ENCODE measurements at regions not wholly inside any gene's neighbourhood (a gene's known extent, or its start where the extent isn't known, plus 50 kb on each side); places are given as distances from the start of the nearest gene placed in this dataset.
"Not testable (repeated sequence)": the region's sequence is repeated elsewhere in the genome, so short reads cannot be mapped to it uniquely, and the experiment has no call there.

DNA sequence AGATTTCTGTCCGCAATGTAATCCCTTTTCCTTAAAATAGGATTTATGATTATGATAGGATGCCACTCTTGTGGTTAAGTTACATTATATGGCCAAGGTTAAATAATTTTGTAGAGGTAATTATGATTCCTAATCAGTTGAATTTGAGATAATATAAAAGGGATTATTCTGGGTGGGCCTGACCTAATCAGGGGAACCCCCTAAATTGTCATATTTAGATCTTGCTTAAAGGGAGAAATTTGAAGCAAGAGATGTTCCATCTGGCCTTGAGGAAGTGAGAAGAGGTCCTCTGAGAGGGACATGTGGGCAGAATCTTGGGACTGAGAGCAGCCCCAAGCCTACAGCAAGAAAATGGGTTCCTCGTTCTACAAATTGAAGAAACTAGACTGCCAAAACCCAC, 1550.1 kb upstream of the TENM4 start:
- DNase-seq = no peak

DNA sequence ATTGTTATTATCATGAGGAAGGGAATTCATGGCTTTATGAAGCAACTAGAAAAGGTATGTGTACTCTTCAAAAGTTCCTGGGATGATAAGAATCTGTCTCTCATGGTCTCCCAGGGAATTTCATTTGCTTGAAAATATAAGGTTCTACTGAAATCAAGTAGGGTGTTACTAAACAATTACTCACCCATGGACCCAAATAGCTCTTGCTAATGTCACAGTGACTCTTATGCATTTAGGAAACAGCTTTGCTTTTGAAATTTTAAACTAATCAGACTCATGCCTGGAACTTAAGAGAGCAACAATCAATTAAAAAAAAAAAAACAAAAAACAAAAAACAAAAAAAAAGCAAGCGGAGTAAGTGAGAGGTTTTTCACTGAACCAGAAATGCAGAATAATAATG, 1546.3 kb upstream of the TENM4 start:
- no peak for DNase-seq

GRCh38 chr11:80986421-80987074, 1545.7 kb upstream of the TENM4 start:
- DNase-seq = no peak

- no peak for DNase-seq
These were observed 1539.4 kb upstream of the TENM4 start for GRCh38 chr11:80980227-80980626.

GRCh38 chr11:80973786-80974185, 1533.0 kb upstream of the TENM4 start:
- no peak for DNase-seq

GRCh38 chr11:80970037-80970436, 1529.2 kb upstream of the TENM4 start:
- DNase-seq = no peak

GRCh38 chr11:80967649-80968048, 1526.8 kb upstream of the TENM4 start:
- no peak for DNase-seq

DNA sequence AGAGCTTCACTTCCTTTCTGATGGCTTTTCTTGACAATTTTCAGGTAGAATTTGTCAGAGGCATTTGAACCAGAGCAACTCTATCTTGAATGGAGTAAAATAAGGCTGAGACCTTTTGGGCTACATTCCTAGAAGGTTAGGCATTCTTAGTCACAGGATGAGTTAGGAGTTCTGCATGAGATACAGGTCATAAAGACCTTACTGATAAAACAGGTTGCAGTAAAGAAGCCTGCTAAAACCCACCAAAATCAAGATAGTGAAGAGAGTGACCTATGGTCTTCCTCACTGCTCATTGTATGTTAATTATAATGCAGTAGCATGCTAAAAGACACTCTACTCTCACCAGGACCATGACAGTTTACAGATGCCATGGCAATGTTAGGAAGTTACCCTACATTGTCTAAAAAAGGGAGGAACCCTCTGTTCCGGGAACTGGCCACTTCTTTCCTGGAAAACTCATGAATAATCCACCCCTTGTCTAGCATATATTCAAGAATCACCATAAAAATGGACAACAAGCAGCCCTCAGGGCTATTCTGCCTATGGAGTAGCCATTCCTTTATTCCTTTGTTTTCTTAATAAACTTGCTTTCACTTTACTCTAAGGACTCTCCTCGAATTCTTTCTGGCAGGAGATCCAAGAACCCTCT, 1519.7 kb upstream of the TENM4 start:
- no peak for DNase-seq

- DNase-seq = no peak
These were observed 1518.9 kb upstream of the TENM4 start for GRCh38 chr11:80959751-80960150.

GRCh38 chr11:80958987-80959386, 1518.2 kb upstream of the TENM4 start:
- DNase-seq = no peak

GRCh38 chr11:80958361-80958760, 1517.5 kb upstream of the TENM4 start:
- DNase-seq = no peak

- DNase-seq = no peak
These were observed 1514.8 kb upstream of the TENM4 start for GRCh38 chr11:80955588-80955987.

- no peak for DNase-seq
These were observed 1508.0 kb upstream of the TENM4 start for GRCh38 chr11:80948781-80949180.

DNA sequence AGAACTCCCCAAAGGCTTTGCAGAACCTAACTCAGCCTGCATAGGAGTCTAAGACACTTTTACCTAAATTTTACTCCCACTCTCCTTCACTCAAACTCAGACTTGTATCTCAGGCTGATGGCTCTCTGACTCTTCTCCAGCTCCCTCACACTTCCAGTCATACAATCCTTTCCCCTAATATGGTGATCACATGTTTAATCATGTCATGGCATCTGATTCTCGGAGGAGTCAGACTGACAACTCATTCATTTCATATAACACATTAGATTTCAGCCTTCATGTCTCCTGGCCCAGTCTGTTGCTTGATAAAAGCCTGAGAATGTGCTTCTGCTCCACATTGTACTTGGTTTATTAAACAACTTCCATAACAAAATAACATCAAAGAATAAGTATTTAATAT, 1503.9 kb upstream of the TENM4 start:
- no peak for DNase-seq

GRCh38 chr11:80943226-80943625, 1502.4 kb upstream of the TENM4 start:
- DNase-seq = no peak

GRCh38 chr11:80937842-80938241, 1497.0 kb upstream of the TENM4 start:
- no peak for DNase-seq

GRCh38 chr11:80930038-80930437, 1489.2 kb upstream of the TENM4 start:
- DNase-seq = no peak

- DNase-seq = no peak
These were observed 1488.4 kb upstream of the TENM4 start for GRCh38 chr11:80929031-80929805.

- DNase-seq = no peak
These were observed 1484.5 kb upstream of the TENM4 start for GRCh38 chr11:80925321-80925720.

- DNase-seq = not testable (repeated sequence)
These were observed 1480.5 kb upstream of the TENM4 start for GRCh38 chr11:80921310-80921709.

DNA sequence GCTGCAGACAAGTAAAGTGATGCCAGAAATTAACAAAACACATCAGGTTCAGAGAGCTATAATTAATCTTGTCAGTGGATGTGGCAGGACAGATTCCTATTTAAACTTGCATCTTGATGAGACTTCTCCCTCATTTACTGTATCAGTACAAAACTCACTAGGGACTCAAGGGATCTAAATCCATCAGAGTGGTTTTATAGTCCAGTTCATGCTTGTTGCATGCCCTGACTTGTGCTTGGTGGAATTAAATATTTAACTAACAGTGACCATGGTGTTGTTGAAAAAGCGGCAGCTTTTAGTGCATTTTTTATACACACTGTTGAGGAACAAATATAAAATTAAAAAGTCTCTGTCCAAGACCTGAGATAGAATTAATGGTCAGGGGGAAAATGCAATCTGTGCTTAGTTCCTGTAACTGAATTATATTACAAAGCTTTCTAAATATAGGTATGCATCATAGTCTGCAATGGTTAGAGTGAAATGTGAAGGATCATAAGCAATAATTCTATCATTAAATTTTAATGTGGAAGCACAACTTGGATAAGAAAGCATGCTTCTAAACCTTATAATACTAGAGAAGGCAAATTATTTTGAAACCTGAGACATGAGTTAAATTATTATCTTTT, 1475.5 kb upstream of the TENM4 start:
- no peak for DNase-seq

GRCh38 chr11:80914311-80914710, 1473.5 kb upstream of the TENM4 start:
- no peak for DNase-seq

- DNase-seq = no peak
These were observed 1470.8 kb upstream of the TENM4 start for GRCh38 chr11:80911666-80912065.

GRCh38 chr11:80900265-80900664, 1459.4 kb upstream of the TENM4 start:
- DNase-seq = no peak

Data from NCI-H2081 (cell line).